ENCODE measurements at regions not wholly inside any gene's neighbourhood (a gene's known extent, or its start where the extent isn't known, plus 50 kb on each side); places are given as distances from the start of the nearest gene placed in this dataset.
"Not testable (repeated sequence)": the region's sequence is repeated elsewhere in the genome, so short reads cannot be mapped to it uniquely, and the experiment has no call there.

- H3K36me3 ChIP-seq: no peaks in the 10 kb centered on the region
- H3K27me3 ChIP-seq: no peaks in the 10 kb centered on the region
- H3K4me1 ChIP-seq: no peaks in the 10 kb centered on the region
- no peaks in the 10 kb centered on the region for H3K9me3 ChIP-seq
- TF ChIP-seq CTCF (IDR thresholded peaks at IDR 0.05): no peak
- no peak for DNase-seq
- intact Hi-C loops (cut with DNase I): no loop called here
- no peak overlapping the region for H3K9ac ChIP-seq (ENCODE audit: low read depth in 2 of 2, low read length in 2 of 2)
- no peak overlapping the region for H3K4me3 ChIP-seq
- no peak overlapping the region for H3K27ac ChIP-seq
These were observed 60.0 kb upstream of the DCLK2 start for GRCh38 chr4:150018257-150018656.

- no peak overlapping the region for H3K27ac ChIP-seq
- H3K27me3 ChIP-seq: no peaks in the 10 kb centered on the region
- TF ChIP-seq CTCF (IDR thresholded peaks at IDR 0.05): no peak
- intact Hi-C loops (cut with DNase I): no loop called here
- no peak overlapping the region for H3K4me3 ChIP-seq
- H3K9ac ChIP-seq (ENCODE audit: low read depth in 2 of 2, low read length in 2 of 2): no peak overlapping the region
- H3K36me3 ChIP-seq: no peaks in the 10 kb centered on the region
- no peaks in the 10 kb centered on the region for H3K9me3 ChIP-seq
- no peaks in the 10 kb centered on the region for H3K4me1 ChIP-seq
- no peak for DNase-seq
These were observed 56.8 kb upstream of the DCLK2 start for GRCh38 chr4:150021483-150021882.

- no peaks in the 10 kb centered on the region for H3K9me3 ChIP-seq
- DNase-seq: no peak
- no peaks in the 10 kb centered on the region for H3K4me1 ChIP-seq
- intact Hi-C loops (cut with DNase I): no loop called here
- H3K27me3 ChIP-seq: no peaks in the 10 kb centered on the region
- no peak overlapping the region for H3K27ac ChIP-seq
- no peaks in the 10 kb centered on the region for H3K36me3 ChIP-seq
- no peak overlapping the region for H3K9ac ChIP-seq (ENCODE audit: low read depth in 2 of 2, low read length in 2 of 2)
- TF ChIP-seq CTCF (IDR thresholded peaks at IDR 0.05): no peak
- H3K4me3 ChIP-seq: no peak overlapping the region
These were observed 54.8 kb upstream of the DCLK2 start for GRCh38 chr4:150023489-150023888.

GRCh38 chr4:150026987-150027386 is 51.3 kb upstream of the DCLK2 start:
- DNase-seq; H3K4me1 ChIP-seq; H3K9me3 ChIP-seq; H3K9ac ChIP-seq (ENCODE audit: low read depth in 2 of 2, low read length in 2 of 2); H3K27me3 ChIP-seq; H3K27ac ChIP-seq; H3K4me3 ChIP-seq; H3K36me3 ChIP-seq; intact Hi-C loops (cut with DNase I): not testable (repeated sequence)
